VCaP (cell line): ENCODE measurements at regions not wholly inside any gene's neighbourhood (a gene's known extent, or its start where the extent isn't known, plus 50 kb on each side); places are given as distances from the start of the nearest gene placed in this dataset.

Source experiments
- H3K27ac ChIP-seq: fragments of 450-650 bp; 2 replicates; pipeline ENCODE4 v1.5.1; 2017
- TF ChIP-seq, protein P1 (sequence below): fragments of 450-650 bp; conservative IDR thresholded peaks from 2 replicates; pipeline ENCODE4 v1.5.1; 2017; ENCODE audit warnings: mild to moderate bottlenecking, moderate library complexity

DNA sequence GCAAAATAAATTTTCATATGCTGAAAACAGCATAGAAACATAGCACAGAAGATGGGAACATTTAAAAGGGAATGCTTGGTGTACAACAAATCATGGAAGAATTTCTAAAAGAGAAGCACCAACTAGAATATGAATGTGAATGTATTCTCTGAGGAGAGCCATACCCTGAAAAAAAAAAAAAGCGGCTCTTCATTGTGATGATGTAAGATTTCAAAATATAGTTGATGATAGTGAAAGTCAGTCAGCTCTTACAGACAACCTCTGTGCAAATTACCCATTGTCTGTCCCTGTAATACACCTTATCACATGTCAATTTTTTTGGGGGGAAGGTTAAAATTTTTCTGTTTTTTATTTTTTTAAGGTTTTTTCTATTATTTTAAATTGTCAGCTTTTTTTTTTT, 58.6 kb upstream of the PTCHD4 start:
- no peak overlapping the region for H3K27ac ChIP-seq
- TF ChIP-seq, protein P1, sequence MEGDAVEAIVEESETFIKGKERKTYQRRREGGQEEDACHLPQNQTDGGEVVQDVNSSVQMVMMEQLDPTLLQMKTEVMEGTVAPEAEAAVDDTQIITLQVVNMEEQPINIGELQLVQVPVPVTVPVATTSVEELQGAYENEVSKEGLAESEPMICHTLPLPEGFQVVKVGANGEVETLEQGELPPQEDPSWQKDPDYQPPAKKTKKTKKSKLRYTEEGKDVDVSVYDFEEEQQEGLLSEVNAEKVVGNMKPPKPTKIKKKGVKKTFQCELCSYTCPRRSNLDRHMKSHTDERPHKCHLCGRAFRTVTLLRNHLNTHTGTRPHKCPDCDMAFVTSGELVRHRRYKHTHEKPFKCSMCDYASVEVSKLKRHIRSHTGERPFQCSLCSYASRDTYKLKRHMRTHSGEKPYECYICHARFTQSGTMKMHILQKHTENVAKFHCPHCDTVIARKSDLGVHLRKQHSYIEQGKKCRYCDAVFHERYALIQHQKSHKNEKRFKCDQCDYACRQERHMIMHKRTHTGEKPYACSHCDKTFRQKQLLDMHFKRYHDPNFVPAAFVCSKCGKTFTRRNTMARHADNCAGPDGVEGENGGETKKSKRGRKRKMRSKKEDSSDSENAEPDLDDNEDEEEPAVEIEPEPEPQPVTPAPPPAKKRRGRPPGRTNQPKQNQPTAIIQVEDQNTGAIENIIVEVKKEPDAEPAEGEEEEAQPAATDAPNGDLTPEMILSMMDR: no peak
